ENCODE measurements at regions not wholly inside any gene's neighbourhood (a gene's known extent, or its start where the extent isn't known, plus 50 kb on each side); places are given as distances from the start of the nearest gene placed in this dataset.

GRCh38 chr7:54091322-54091721 lies 450.9 kb upstream of the VSTM2A start:
- no peak overlapping the region for H3K4me3 ChIP-seq (ENCODE audit: low read depth, poor library complexity, severe bottlenecking)
- TF ChIP-seq CTCF (IDR thresholded peaks at IDR 0.05) = no peak
- DNase-seq (ENCODE audit: low spot score in 2 of 2) = no peak
- 74 to 76% methylated on average over 6 of the region's 6 CpGs for WGBS, 2 donors
- intact Hi-C loops (cut with DNase I; ENCODE audit: low total_unique reads) = no loop called here

- no peak for DNase-seq (ENCODE audit: low spot score in 2 of 2)
- intact Hi-C loops (cut with DNase I; ENCODE audit: low total_unique reads) = no loop called here
- H3K4me3 ChIP-seq (ENCODE audit: low read depth, poor library complexity, severe bottlenecking) = no peak overlapping the region
- TF ChIP-seq POLR2A (IDR thresholded peaks at IDR 0.05) (no peak), CTCF (IDR thresholded peaks at IDR 0.05) (no peak)
- 73 to 86% methylated on average over 1 of the region's 1 CpG for WGBS, 2 donors
Measured at GRCh38 chr7:54097886-54098285, 444.3 kb upstream of the VSTM2A start.

- intact Hi-C loops (cut with DNase I; ENCODE audit: low total_unique reads) = no loop called here
- DNase-seq (ENCODE audit: low spot score in 2 of 2) = no peak
- 24 to 29% methylated on average over 4 of the region's 4 CpGs for WGBS, 2 donors
- H3K4me3 ChIP-seq (ENCODE audit: low read depth, poor library complexity, severe bottlenecking) = no peak overlapping the region
- TF ChIP-seq CTCF (IDR thresholded peaks at IDR 0.05) (no peak), POLR2A (IDR thresholded peaks at IDR 0.05) (no peak)
Measured at GRCh38 chr7:54109501-54109900, 432.7 kb upstream of the VSTM2A start.

GRCh38 chr7:54111814-54112511 lies 430.2 kb upstream of the VSTM2A start:
- no peak overlapping the region for H3K4me3 ChIP-seq (ENCODE audit: low read depth, poor library complexity, severe bottlenecking)
- DNase-seq (ENCODE audit: low spot score in 2 of 2) = no peak
- intact Hi-C loops (cut with DNase I; ENCODE audit: low total_unique reads) = no loop called here
- TF ChIP-seq CTCF (IDR thresholded peaks at IDR 0.05) (no peak), POLR2A (IDR thresholded peaks at IDR 0.05) (no peak)
- WGBS, 2 donors = 62 to 63% methylated on average over 6 of the region's 6 CpGs

- intact Hi-C loops (cut with DNase I; ENCODE audit: low total_unique reads) = no loop called here
- H3K4me3 ChIP-seq (ENCODE audit: low read depth, poor library complexity, severe bottlenecking) = no peak overlapping the region
- TF ChIP-seq CTCF (IDR thresholded peaks at IDR 0.05) = no peak
- no peak for TF ChIP-seq POLR2A (IDR thresholded peaks at IDR 0.05)
- 33 to 38% methylated on average over 3 of the region's 3 CpGs for WGBS, 2 donors
- DNase-seq (ENCODE audit: low spot score in 2 of 2) = no peak
Measured at GRCh38 chr7:54112567-54112966, 429.6 kb upstream of the VSTM2A start.
